ENCODE measurements at regions not wholly inside any gene's neighbourhood (a gene's known extent, or its start where the extent isn't known, plus 50 kb on each side); places are given as distances from the start of the nearest gene placed in this dataset.

DNA sequence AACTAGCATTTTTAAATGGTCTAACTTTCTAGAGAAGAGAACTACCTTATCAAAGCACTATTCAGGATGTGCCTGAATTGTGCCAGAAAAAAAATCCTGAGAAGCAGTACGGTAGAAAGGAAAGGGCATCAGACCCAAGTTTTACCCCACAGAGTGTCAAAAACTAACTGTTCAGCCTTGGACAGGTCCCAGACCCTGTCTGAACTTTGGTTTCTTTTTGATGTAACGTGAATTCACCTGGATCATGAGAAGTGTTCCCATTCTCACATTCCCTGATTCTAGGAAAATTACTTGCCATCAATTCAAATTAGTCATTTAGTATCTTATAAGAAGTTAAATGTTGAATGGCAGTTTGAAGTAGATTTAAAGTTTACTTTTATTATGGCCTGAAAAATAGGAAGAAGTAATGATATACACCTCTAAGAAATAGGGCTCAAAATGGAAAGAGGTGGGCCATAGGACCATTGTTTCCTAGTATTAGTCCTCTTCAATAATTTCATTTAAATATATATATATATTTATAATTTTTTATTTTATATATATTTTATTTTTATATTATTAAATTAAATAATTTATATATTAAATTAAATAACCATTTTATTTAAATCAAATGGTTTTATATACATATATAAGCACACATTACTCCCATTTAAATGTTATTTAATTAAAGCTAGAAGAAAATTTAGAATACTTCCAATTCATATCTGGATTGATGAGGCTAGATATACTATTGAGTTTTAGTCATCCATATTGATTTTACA lies 181.9 kb upstream of the PPARGC1A start:
- Mint-ChIP-seq H3K27ac (ENCODE audit: unreplicated experiment) (no peak overlapping the region), H3K27me3 (ENCODE audit: unreplicated experiment) (no peaks in the 10 kb centered on the region)

DNA sequence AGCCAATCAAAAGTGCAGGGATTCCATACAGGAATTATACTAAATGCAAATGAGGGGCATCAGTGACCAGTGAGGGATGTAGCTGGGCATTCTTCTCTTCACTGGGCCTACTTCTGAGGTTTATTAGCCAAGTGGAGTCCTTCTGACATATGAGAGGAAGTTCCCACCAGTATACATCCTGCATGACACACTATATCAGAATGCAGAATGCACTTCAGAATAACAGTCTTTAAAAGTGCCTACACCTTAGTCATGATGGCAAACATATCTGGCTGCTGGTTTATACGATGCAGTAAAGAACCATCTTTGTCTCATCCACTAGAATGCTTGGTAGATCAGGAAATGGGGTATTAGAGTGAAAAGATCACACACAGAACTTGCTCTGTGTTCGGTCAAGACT lies 180.3 kb upstream of the PPARGC1A start:
- TF ChIP-seq, protein P1, sequence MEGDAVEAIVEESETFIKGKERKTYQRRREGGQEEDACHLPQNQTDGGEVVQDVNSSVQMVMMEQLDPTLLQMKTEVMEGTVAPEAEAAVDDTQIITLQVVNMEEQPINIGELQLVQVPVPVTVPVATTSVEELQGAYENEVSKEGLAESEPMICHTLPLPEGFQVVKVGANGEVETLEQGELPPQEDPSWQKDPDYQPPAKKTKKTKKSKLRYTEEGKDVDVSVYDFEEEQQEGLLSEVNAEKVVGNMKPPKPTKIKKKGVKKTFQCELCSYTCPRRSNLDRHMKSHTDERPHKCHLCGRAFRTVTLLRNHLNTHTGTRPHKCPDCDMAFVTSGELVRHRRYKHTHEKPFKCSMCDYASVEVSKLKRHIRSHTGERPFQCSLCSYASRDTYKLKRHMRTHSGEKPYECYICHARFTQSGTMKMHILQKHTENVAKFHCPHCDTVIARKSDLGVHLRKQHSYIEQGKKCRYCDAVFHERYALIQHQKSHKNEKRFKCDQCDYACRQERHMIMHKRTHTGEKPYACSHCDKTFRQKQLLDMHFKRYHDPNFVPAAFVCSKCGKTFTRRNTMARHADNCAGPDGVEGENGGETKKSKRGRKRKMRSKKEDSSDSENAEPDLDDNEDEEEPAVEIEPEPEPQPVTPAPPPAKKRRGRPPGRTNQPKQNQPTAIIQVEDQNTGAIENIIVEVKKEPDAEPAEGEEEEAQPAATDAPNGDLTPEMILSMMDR (IDR thresholded peaks at IDR 0.05; ENCODE audit: unreplicated experiment), result no peak
- H3K27ac Mint-ChIP-seq (ENCODE audit: unreplicated experiment), result peak overlapping the region; percentile 15
- H3K36me3 Mint-ChIP-seq (ENCODE audit: low read depth, unreplicated experiment), result no peaks in the 10 kb centered on the region
- peaks cover 9% of the 10 kb centered on the region for H3K4me1 Mint-ChIP-seq (ENCODE audit: unreplicated experiment)
- DNase-seq (ENCODE audit: low spot score), result no peak
- no peaks in the 10 kb centered on the region for H3K9me3 Mint-ChIP-seq (ENCODE audit: unreplicated experiment)
- H3K4me3 Mint-ChIP-seq (ENCODE audit: unreplicated experiment), result no peak overlapping the region
- H3K27me3 Mint-ChIP-seq (ENCODE audit: unreplicated experiment), result no peaks in the 10 kb centered on the region

More for the DNA sequence above, 181.9 kb upstream of the PPARGC1A start:
- no peak for DNase-seq (ENCODE audit: low spot score)
- no peak overlapping the region for H3K4me3 Mint-ChIP-seq (ENCODE audit: unreplicated experiment)
- TF ChIP-seq, protein P1 (IDR thresholded peaks at IDR 0.05; ENCODE audit: unreplicated experiment), result no peak
- no peaks in the 10 kb centered on the region for H3K36me3 Mint-ChIP-seq (ENCODE audit: low read depth, unreplicated experiment)
- H3K4me1 Mint-ChIP-seq (ENCODE audit: unreplicated experiment), result peaks cover 3% of the 10 kb centered on the region
- H3K9me3 Mint-ChIP-seq (ENCODE audit: unreplicated experiment), result no peaks in the 10 kb centered on the region

DNA sequence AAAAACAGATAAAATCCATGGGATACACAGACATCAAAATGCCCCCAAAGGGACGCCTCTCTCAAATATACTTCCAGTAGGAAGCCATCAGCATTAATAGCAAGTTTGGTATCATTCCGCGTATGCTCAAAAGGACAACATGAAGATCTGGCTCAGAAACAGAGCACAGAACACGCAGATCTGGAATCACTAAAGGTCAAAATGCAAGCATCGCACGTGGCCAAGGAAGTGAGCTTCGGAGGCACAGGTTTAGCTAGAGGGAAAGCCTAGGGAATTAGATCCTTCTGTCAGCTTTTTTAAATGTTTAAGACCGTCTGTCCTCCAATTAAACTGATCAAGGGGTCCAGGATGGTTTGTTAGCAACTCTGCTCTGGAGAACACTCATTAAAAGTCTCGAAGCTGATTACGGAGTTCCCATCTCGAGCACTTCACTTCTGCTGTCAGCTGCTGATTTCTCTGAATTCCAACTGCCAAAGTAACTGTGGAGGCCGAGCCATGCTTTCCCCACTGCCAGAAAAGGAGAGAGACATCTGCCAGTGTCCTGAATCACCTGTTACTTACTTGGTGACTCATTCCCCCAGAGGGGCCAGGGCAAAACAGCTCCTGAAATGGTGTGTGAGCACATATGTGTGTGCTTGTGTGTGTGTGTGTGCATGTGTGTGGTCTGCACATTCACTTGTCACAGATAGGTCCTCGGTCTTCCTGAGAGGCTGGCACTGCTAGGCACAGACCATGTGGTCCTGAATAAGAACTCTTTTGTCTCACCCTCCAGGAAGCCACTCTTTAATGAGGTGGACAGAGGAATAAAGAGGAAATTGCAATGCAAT lies 177.7 kb upstream of the PPARGC1A start:
- Mint-ChIP-seq H3K27me3 (ENCODE audit: unreplicated experiment) (no peaks in the 10 kb centered on the region), H3K4me3 (ENCODE audit: unreplicated experiment) (no peak overlapping the region), H3K9me3 (ENCODE audit: unreplicated experiment) (no peaks in the 10 kb centered on the region), H3K36me3 (ENCODE audit: low read depth, unreplicated experiment) (peaks cover 4% of the 10 kb centered on the region), H3K27ac (ENCODE audit: unreplicated experiment) (no peak overlapping the region), H3K4me1 (ENCODE audit: unreplicated experiment) (peaks cover 9% of the 10 kb centered on the region)
- TF ChIP-seq, protein P1 (IDR thresholded peaks at IDR 0.05; ENCODE audit: unreplicated experiment), result no peak
- DNase-seq (ENCODE audit: low spot score), result no peak

DNA sequence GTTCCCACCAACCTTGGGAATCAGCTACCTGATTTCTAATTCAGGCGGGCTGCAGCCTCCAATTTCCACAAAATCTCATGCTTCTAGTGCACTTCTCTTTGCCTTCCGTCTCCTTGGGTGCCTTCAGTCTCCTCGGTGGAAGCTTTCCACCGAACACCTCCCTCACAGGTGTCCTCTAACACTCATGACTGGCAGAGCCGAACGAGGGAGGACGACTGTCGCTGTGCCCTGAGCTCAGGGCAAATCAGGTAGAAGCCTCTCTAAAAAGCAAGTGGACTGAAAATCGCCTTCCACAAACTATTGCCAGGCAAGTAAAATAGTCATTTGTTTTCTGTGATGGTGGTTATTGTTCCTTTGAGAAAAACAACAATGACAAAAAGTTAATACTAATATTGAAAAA lies 176.1 kb upstream of the PPARGC1A start:
- DNase-seq (ENCODE audit: low spot score), result no peak
- Mint-ChIP-seq H3K9me3 (ENCODE audit: unreplicated experiment) (no peaks in the 10 kb centered on the region), H3K27me3 (ENCODE audit: unreplicated experiment) (no peaks in the 10 kb centered on the region), H3K4me3 (ENCODE audit: unreplicated experiment) (no peak overlapping the region), H3K27ac (ENCODE audit: unreplicated experiment) (peak overlapping the region; percentile 61), H3K4me1 (ENCODE audit: unreplicated experiment) (peaks cover 9% of the 10 kb centered on the region), H3K36me3 (ENCODE audit: low read depth, unreplicated experiment) (peaks cover 4% of the 10 kb centered on the region)
- TF ChIP-seq, protein P1 (IDR thresholded peaks at IDR 0.05; ENCODE audit: unreplicated experiment), result no peak

DNA sequence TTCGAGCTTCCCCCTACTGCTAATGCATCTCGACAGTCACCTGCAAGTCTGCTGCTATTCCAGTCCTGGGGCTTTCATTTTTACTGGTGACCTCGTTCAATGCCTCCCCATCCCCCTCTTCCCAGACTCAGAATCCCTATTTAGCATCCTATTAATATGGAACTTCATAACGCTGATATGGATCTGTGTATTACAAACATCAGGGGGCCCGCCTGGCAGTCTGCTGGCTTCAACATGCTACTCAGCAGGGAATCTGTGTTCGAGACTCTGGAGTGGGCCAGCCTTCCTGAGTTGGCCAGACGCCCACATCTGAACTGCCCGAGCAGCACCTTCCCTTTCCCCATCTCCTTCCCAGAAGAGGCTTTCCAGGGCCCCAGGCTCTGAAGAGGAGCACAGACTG lies 173.9 kb upstream of the PPARGC1A start:
- H3K27me3 Mint-ChIP-seq (ENCODE audit: unreplicated experiment), result no peaks in the 10 kb centered on the region
- TF ChIP-seq, protein P1 (IDR thresholded peaks at IDR 0.05; ENCODE audit: unreplicated experiment), result no peak
- H3K9me3 Mint-ChIP-seq (ENCODE audit: unreplicated experiment), result no peaks in the 10 kb centered on the region
- DNase-seq (ENCODE audit: low spot score), result no peak
- H3K36me3 Mint-ChIP-seq (ENCODE audit: low read depth, unreplicated experiment), result peaks cover 4% of the 10 kb centered on the region
- H3K4me3 Mint-ChIP-seq (ENCODE audit: unreplicated experiment), result no peak overlapping the region
- H3K27ac Mint-ChIP-seq (ENCODE audit: unreplicated experiment), result no peak overlapping the region
- peaks cover 6% of the 10 kb centered on the region for H3K4me1 Mint-ChIP-seq (ENCODE audit: unreplicated experiment)
